IMR-90 (cell line): ENCODE measurements at regions not wholly inside any gene's neighbourhood (a gene's known extent, or its start where the extent isn't known, plus 50 kb on each side); places are given as distances from the start of the nearest gene placed in this dataset.
"Not testable (repeated sequence)": the region's sequence is repeated elsewhere in the genome, so short reads cannot be mapped to it uniquely, and the experiment has no call there.

Experiments
- ATAC-seq: fragments of 200-7000 bp; cut with Tn5 transposase; 2 replicates; pipeline ENCODE4 v1.9.1; 2020; ENCODE audit warnings: low read depth, mild to moderate bottlenecking, moderate library complexity
- BruUV-seq: library from RNA; stranded (reverse); fragments of 400-500 nt; replicated peaks from 2 replicates; lab custom pipeline; 2021; lab: Mats Ljungman, UMichigan
- CTCF ChIA-PET: fragments of 300-600 bp; formaldehyde crosslinking; extraction: SDS; loops from one replicate; lab custom pipeline; 2021; ENCODE audit warnings: antibody characterized with exemption; lab: Yijun Ruan, JAX
- POLR2A ChIA-PET: fragments of 300-600 bp; sonication (Branson Sonifier 250); formaldehyde crosslinking; loops from one replicate; lab custom pipeline; 2022; ENCODE audit warnings: antibody characterized with exemption; ENCODE audit not compliant: unreplicated experiment; lab: Charles Lee
- DNase-seq: peaks from one replicate; pipeline ENCODE4 v3.0.0; 2013
- H2AFZ ChIP-seq: replicated peaks from 2 replicates; pipeline ENCODE3; 2013; ENCODE audit warnings: low read length, mild to moderate bottlenecking; ENCODE audit not compliant: poor library complexity
- H2AK5ac ChIP-seq: 2 replicates; pipeline ENCODE4 v1.6.1; 2013; ENCODE audit warnings: low read depth, low read length, inconsistent platforms
- H2AK9ac ChIP-seq: replicated peaks from 2 replicates; pipeline ENCODE3; 2013; ENCODE audit warnings: mild to moderate bottlenecking, low read depth, low read length, moderate library complexity; ENCODE audit not compliant: poor library complexity
- H2BK120ac ChIP-seq: 2 replicates; pipeline ENCODE4 v1.6.1; 2013; ENCODE audit warnings: low read depth, low read length, inconsistent platforms
- H2BK15ac ChIP-seq: 3 replicates; pipeline ENCODE4 v1.6.1; 2013; ENCODE audit warnings: low read depth, low read length, inconsistent platforms
- H2BK20ac ChIP-seq: 2 replicates; pipeline ENCODE4 v1.6.1; 2013; ENCODE audit warnings: low read depth, mild to moderate bottlenecking, inconsistent platforms, low read length, moderate library complexity
- H2BK5ac ChIP-seq: 2 replicates; pipeline ENCODE4 v1.6.1; 2013; ENCODE audit warnings: mild to moderate bottlenecking, low read depth, low read length, inconsistent platforms; ENCODE audit not compliant: poor library complexity, severe bottlenecking
- H3K14ac ChIP-seq: replicated peaks from 2 replicates; pipeline ENCODE4 v1.6.1; 2013; ENCODE audit warnings: low read depth, low read length, inconsistent platforms
- H3K18ac ChIP-seq: 2 replicates; pipeline ENCODE4 v1.6.1; 2013; ENCODE audit warnings: low read depth, low read length, control low read depth
- H3K23ac ChIP-seq: 2 replicates; pipeline ENCODE4 v1.6.1; 2013; ENCODE audit warnings: low read depth, low read length, inconsistent platforms
- H3K27ac ChIP-seq: 2 replicates; pipeline ENCODE4 v1.5.1; 2013; ENCODE audit warnings: mild to moderate bottlenecking, control low read depth, low read length; ENCODE audit not compliant: insufficient read depth
- H3K27me3 ChIP-seq: 2 replicates; pipeline ENCODE4 v1.6.1; 2013; ENCODE audit warnings: low read length; ENCODE audit not compliant: control insufficient read depth, insufficient read depth
- H3K36me3 ChIP-seq: 2 replicates; pipeline ENCODE4 v1.6.1; 2013; ENCODE audit warnings: low read length, mixed read lengths; ENCODE audit not compliant: control insufficient read depth, insufficient read depth
- H3K4ac ChIP-seq: 2 replicates; pipeline ENCODE4 v1.6.1; 2013; ENCODE audit warnings: low read depth, low read length, inconsistent platforms
- H3K4me1 ChIP-seq: 2 replicates; pipeline ENCODE4 v1.6.1; 2013; ENCODE audit warnings: low read length, mixed read lengths; ENCODE audit not compliant: control insufficient read depth, insufficient read depth
- H3K4me2 ChIP-seq: 2 replicates; pipeline ENCODE4 v1.6.1; 2013; ENCODE audit warnings: low read depth, mild to moderate bottlenecking, control low read depth, low read length, moderate library complexity
- H3K4me3 ChIP-seq: 2 replicates; pipeline ENCODE4 v1.5.1; 2013; ENCODE audit warnings: low read depth, mild to moderate bottlenecking, control low read depth, low read length, moderate library complexity; ENCODE audit not compliant: insufficient read depth
- H3K56ac ChIP-seq: 2 replicates; pipeline ENCODE4 v1.6.1; 2013; ENCODE audit warnings: low read length, inconsistent platforms; ENCODE audit not compliant: insufficient read depth; ENCODE audit errors: extremely low read depth
- H3K79me1 ChIP-seq, 2 experiments: 2 replicates each; pipeline ENCODE4 v1.6.1; 2013; ENCODE audit warnings: low read length in 2 of 2, inconsistent platforms in 1 of 2, low read depth in 1 of 2
- H3K9ac ChIP-seq: 2 replicates; pipeline ENCODE4 v1.6.1; 2013; ENCODE audit warnings: low read depth, low read length, control low read depth
- H3K9me1 ChIP-seq: 2 replicates; pipeline ENCODE4 v1.6.1; 2013; ENCODE audit warnings: low read length, inconsistent platforms; ENCODE audit not compliant: insufficient read depth
- H3K9me3 ChIP-seq: 2 replicates; pipeline ENCODE4 v1.6.1; 2013; ENCODE audit warnings: low read length; ENCODE audit not compliant: control insufficient read depth, insufficient read depth
- H4K20me1 ChIP-seq: 2 replicates; pipeline ENCODE4 v1.6.1; 2013; ENCODE audit warnings: low read length, inconsistent platforms; ENCODE audit not compliant: insufficient read depth
- H4K5ac ChIP-seq: 2 replicates; pipeline ENCODE4 v1.6.1; 2013; ENCODE audit warnings: mild to moderate bottlenecking, low read depth, low read length, control low read depth
- H4K8ac ChIP-seq, 2 experiments: 2 replicates each; pipeline ENCODE4 v1.6.1; 2013; ENCODE audit warnings: low read depth in 2 of 2, low read length in 2 of 2, control low read depth in 1 of 2, inconsistent platforms in 1 of 2
- H4K91ac ChIP-seq: 2 replicates; pipeline ENCODE4 v1.6.1; 2013; ENCODE audit warnings: low read depth, low read length, inconsistent platforms; ENCODE audit not compliant: insufficient read depth
- WGBS, 2 experiments: methylation state at CpG; one replicate each; pipeline versions ENCODE4 v1.1.5 to v1.1.7; 2013; ENCODE audit warnings: missing lambda C conversion rate in 2 of 2; ENCODE audit not compliant: insufficient read length in 1 of 2; ENCODE audit errors: extremely low coverage in 2 of 2; 5-methylcytosine and 5-hydroxymethylcytosine counted together
- dilution Hi-C: fragments of 300-500 bp; cut with HindIII; formaldehyde crosslinking; loops from one replicate; pipeline ENCODE4 v1.14.3; 2018; ENCODE audit warnings: low sequenced_read_pairs; ENCODE audit not compliant: unreplicated experiment
- in situ Hi-C: fragments of 300-500 bp; cut with MboI; formaldehyde crosslinking; loops from 3 replicates; pipeline ENCODE4 v1.14.3; 2019; ENCODE audit warnings: low sequenced_read_pairs, inconsistent platforms, mixed read lengths
- intact Hi-C: fragments of 100-400 bp; cut with micrococcal nuclease; formaldehyde crosslinking; loops from 2 replicates; pipeline ENCODE4 v1.10.0; 2022

DNA sequence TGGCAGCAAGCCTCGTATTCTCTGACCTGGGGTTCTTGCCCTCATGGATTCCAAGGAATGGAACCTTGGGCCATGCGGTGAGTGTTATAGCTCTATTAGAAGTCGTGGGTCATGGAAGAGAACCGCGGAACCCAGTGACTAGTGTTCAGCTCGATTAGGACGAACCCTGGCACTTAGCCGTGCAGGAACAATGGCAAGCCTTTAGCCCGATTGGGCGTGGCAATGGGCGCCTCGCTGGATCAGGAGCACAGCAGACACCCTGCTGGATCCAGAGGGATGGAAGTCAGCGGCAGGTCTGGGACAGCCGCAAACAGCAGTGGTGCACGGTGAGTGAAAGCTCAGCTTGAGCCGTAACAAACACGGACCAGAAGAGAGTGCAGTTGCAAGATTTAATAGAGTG lies 1053.9 kb upstream of the SLIT2 start:
- H3K27me3 ChIP-seq, DNase-seq, H3K4me1 ChIP-seq, H4K91ac ChIP-seq, H3K9me1 ChIP-seq, H3K14ac ChIP-seq, H3K23ac ChIP-seq, H2BK20ac ChIP-seq, H3K9me3 ChIP-seq, H2AK5ac ChIP-seq, POLR2A ChIA-PET, H3K56ac ChIP-seq, H2BK5ac ChIP-seq, H3K4me2 ChIP-seq, CTCF ChIA-PET, H2BK120ac ChIP-seq, BruUV-seq, H2AFZ ChIP-seq, H3K36me3 ChIP-seq, H3K79me1 ChIP-seq, H3K4me3 ChIP-seq, dilution Hi-C loops, ATAC-seq, H3K18ac ChIP-seq, H3K4ac ChIP-seq, H3K27ac ChIP-seq, in situ Hi-C loops, H3K9ac ChIP-seq, H2AK9ac ChIP-seq, H4K5ac ChIP-seq, intact Hi-C loops, H4K20me1 ChIP-seq, H2BK15ac ChIP-seq, H4K8ac ChIP-seq: not testable (repeated sequence)
- WGBS, 2 experiments = 78% methylated on average over 3 of the region's 17 CpGs; no CpG with 5 or more reads in 1 of the 2 experiments
